ENCODE measurements at regions not wholly inside any gene's neighbourhood (a gene's known extent, or its start where the extent isn't known, plus 50 kb on each side); places are given as distances from the start of the nearest gene placed in this dataset.

- no peaks in the 10 kb centered on the region for H3K4me1 Mint-ChIP-seq
- H3K27ac Mint-ChIP-seq (ENCODE audit: low read depth) = no peak overlapping the region
- H3K36me3 Mint-ChIP-seq (ENCODE audit: insufficient read depth) = no peaks in the 10 kb centered on the region
- H3K9me3 Mint-ChIP-seq = peaks cover 22% of the 10 kb centered on the region
- no peak for ATAC-seq (replicated peaks; ENCODE audit: extremely low read depth, poor library complexity, severe bottlenecking)
- no peak for DNase-seq (ENCODE audit: low spot score in 2 of 2)
- no peaks in the 10 kb centered on the region for H3K27me3 Mint-ChIP-seq
- H3K4me3 Mint-ChIP-seq = no peak overlapping the region
Observed at GRCh38 chr18:41737218-41737617, 217.8 kb upstream of the PIK3C3 start.

- peaks cover 23% of the 10 kb centered on the region for H3K9me3 Mint-ChIP-seq
- ATAC-seq (replicated peaks; ENCODE audit: extremely low read depth, poor library complexity, severe bottlenecking) = no peak
- H3K4me3 Mint-ChIP-seq = no peak overlapping the region
- H3K27ac Mint-ChIP-seq (ENCODE audit: low read depth) = no peak overlapping the region
- DNase-seq (ENCODE audit: low spot score in 2 of 2) = no peak
- H3K36me3 Mint-ChIP-seq (ENCODE audit: insufficient read depth) = no peaks in the 10 kb centered on the region
- no peaks in the 10 kb centered on the region for H3K27me3 Mint-ChIP-seq
- no peaks in the 10 kb centered on the region for H3K4me1 Mint-ChIP-seq
Observed at GRCh38 chr18:41734917-41735316, 220.1 kb upstream of the PIK3C3 start.

GRCh38 chr18:41732356-41732755, 222.7 kb upstream of the PIK3C3 start:
- ATAC-seq (replicated peaks; ENCODE audit: extremely low read depth, poor library complexity, severe bottlenecking) (no peak), DNase-seq (ENCODE audit: low spot score in 2 of 2) (no peak)
- no peaks in the 10 kb centered on the region for H3K36me3 Mint-ChIP-seq (ENCODE audit: insufficient read depth)
- H3K9me3 Mint-ChIP-seq = peaks cover 9% of the 10 kb centered on the region
- no peak overlapping the region for H3K4me3 Mint-ChIP-seq
- H3K4me1 Mint-ChIP-seq = no peaks in the 10 kb centered on the region
- no peak overlapping the region for H3K27ac Mint-ChIP-seq (ENCODE audit: low read depth)
- no peaks in the 10 kb centered on the region for H3K27me3 Mint-ChIP-seq

GRCh38 chr18:41731884-41732283, 223.2 kb upstream of the PIK3C3 start:
- Mint-ChIP-seq H3K4me3 (no peak overlapping the region), H3K27me3 (no peaks in the 10 kb centered on the region), H3K4me1 (no peaks in the 10 kb centered on the region), H3K36me3 (ENCODE audit: insufficient read depth) (no peaks in the 10 kb centered on the region), H3K9me3 (peaks cover 9% of the 10 kb centered on the region), H3K27ac (ENCODE audit: low read depth) (no peak overlapping the region)
- DNase-seq (ENCODE audit: low spot score in 2 of 2) (no peak), ATAC-seq (replicated peaks; ENCODE audit: extremely low read depth, poor library complexity, severe bottlenecking) (no peak)

DNA sequence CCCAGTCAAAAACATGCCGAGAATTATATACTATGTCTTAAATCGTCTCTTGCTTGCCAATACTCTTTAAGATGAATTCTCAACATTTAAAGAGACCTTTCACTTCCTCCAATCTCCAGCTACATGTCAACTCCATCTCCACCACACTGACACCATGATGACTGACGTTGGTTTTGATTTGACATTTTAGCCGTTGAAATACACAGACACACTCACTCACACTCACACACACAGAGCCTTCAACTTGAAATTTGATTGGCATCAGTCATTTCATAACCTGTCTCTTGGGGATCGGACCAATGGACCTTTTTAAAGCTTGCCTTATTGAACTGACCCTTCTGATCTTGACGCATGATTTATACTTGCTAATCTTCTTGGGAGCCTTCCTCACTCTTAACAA, 230.8 kb upstream of the PIK3C3 start:
- H3K36me3 Mint-ChIP-seq (ENCODE audit: insufficient read depth) = no peaks in the 10 kb centered on the region
- H3K27ac Mint-ChIP-seq (ENCODE audit: low read depth) = no peak overlapping the region
- no peaks in the 10 kb centered on the region for H3K4me1 Mint-ChIP-seq
- H3K27me3 Mint-ChIP-seq = no peaks in the 10 kb centered on the region
- DNase-seq (ENCODE audit: low spot score in 2 of 2) (no peak), ATAC-seq (replicated peaks; ENCODE audit: extremely low read depth, poor library complexity, severe bottlenecking) (no peak)
- no peak overlapping the region for H3K4me3 Mint-ChIP-seq
- peaks cover 10% of the 10 kb centered on the region for H3K9me3 Mint-ChIP-seq

DNA sequence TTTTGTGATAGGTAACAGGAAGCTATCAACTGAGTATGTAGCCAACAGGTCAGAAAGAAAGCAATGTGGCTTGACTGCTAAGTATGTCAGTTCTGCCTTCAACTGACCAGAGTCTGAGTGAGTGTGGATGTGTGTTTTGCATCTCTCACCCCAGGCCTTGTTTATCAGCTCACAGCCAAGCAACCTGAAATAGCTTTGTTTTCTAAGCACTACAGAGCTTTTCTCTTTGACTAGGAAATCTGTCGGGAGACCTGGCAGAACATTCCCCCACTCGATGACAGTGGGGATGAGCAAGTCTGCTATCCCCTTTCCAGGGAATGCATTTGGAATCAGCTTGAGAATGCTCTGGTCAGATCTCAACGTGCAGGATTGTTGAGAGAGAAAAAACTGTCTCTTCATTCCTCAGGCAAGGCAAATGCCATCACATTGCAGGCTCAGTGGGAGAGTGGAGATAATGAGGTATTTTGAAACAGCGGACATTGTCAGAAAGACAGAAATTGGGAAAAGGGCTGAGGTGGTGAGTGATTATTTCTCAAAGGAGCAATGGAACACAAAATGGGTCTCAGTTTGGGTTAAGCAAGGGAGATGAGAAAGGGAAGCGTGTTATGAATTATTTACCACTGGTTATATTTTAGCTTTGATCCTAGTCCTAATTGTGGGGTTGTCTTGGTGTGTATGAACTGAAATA, 233.8 kb upstream of the PIK3C3 start:
- Mint-ChIP-seq H3K4me3 (no peak overlapping the region), H3K4me1 (no peaks in the 10 kb centered on the region), H3K27me3 (no peaks in the 10 kb centered on the region), H3K36me3 (ENCODE audit: insufficient read depth) (no peaks in the 10 kb centered on the region), H3K9me3 (peaks cover 10% of the 10 kb centered on the region), H3K27ac (ENCODE audit: low read depth) (no peak overlapping the region)
- ATAC-seq (replicated peaks; ENCODE audit: extremely low read depth, poor library complexity, severe bottlenecking) (no peak), DNase-seq (ENCODE audit: low spot score in 2 of 2) (no peak)

DNA sequence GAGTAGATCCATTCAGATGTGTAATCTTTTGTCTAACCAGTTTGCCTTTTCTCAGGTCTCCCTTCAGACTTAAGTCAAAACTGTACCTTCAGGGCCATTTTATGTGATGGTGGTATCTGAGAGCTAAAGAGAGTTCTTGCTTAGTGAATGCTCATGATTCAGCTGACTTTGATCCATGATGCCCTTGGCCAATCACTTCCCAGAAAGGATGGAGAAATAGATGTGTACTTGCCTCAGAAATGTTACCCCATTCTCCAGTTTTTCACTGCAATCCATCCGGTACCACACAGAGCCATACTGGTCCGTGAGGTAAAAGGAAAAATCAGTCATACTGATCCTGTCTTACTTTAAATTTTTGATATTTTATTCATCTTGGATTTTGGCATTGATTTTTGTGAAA, 234.8 kb upstream of the PIK3C3 start:
- ATAC-seq (replicated peaks; ENCODE audit: extremely low read depth, poor library complexity, severe bottlenecking) = no peak
- Mint-ChIP-seq H3K4me3 (no peak overlapping the region), H3K27me3 (no peaks in the 10 kb centered on the region), H3K4me1 (no peaks in the 10 kb centered on the region), H3K9me3 (peaks cover 15% of the 10 kb centered on the region), H3K36me3 (ENCODE audit: insufficient read depth) (no peaks in the 10 kb centered on the region), H3K27ac (ENCODE audit: low read depth) (no peak overlapping the region)
- DNase-seq (ENCODE audit: low spot score in 2 of 2) = no peak

DNA sequence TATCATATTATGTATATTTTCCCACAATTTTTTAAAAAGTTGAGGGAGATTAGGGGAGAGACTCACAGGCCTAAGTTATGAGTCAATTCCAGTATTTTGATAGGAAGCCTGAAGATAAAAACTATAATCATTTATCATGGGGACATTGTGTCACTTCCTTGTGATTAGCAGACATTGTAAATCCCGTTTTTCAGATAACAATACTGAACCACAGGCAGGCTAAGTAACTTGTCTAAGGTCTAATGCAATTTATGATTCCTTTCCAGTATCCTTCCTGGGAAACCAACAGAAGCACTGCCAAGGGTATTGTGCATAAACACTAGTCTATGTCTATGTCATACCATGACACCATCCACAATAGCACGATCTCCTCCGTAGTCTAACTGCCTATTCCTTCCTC, 235.2 kb upstream of the PIK3C3 start:
- Mint-ChIP-seq H3K9me3 (peaks cover 15% of the 10 kb centered on the region), H3K36me3 (ENCODE audit: insufficient read depth) (no peaks in the 10 kb centered on the region), H3K27me3 (no peaks in the 10 kb centered on the region), H3K27ac (ENCODE audit: low read depth) (no peak overlapping the region), H3K4me3 (no peak overlapping the region), H3K4me1 (no peaks in the 10 kb centered on the region)
- DNase-seq (ENCODE audit: low spot score in 2 of 2) (no peak), ATAC-seq (replicated peaks; ENCODE audit: extremely low read depth, poor library complexity, severe bottlenecking) (no peak)

DNA sequence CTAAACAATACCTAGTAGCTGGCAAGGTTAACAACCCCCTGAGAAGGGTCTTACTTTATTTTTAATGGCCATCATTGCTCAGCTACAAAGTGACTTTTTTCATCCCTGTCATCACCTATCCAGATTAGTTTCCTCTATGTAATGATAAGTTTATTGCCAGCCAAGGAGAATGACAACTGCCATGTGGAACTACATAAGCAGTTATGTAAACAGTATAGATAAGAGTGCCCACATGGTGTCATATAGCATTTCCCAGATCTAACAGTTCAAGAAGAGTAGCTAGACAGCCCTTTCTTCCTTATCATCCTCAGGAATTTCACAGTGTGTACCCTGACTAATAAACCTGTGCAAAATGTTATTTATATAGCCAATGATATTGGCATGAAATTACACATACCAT, 240.2 kb upstream of the PIK3C3 start:
- ATAC-seq (replicated peaks; ENCODE audit: extremely low read depth, poor library complexity, severe bottlenecking) = no peak
- H3K9me3 Mint-ChIP-seq = peaks cover 6% of the 10 kb centered on the region
- no peak overlapping the region for H3K4me3 Mint-ChIP-seq
- H3K27me3 Mint-ChIP-seq = no peaks in the 10 kb centered on the region
- H3K36me3 Mint-ChIP-seq (ENCODE audit: insufficient read depth) = no peaks in the 10 kb centered on the region
- H3K27ac Mint-ChIP-seq (ENCODE audit: low read depth) = no peak overlapping the region
- no peak for DNase-seq (ENCODE audit: low spot score in 2 of 2)
- no peaks in the 10 kb centered on the region for H3K4me1 Mint-ChIP-seq

DNA sequence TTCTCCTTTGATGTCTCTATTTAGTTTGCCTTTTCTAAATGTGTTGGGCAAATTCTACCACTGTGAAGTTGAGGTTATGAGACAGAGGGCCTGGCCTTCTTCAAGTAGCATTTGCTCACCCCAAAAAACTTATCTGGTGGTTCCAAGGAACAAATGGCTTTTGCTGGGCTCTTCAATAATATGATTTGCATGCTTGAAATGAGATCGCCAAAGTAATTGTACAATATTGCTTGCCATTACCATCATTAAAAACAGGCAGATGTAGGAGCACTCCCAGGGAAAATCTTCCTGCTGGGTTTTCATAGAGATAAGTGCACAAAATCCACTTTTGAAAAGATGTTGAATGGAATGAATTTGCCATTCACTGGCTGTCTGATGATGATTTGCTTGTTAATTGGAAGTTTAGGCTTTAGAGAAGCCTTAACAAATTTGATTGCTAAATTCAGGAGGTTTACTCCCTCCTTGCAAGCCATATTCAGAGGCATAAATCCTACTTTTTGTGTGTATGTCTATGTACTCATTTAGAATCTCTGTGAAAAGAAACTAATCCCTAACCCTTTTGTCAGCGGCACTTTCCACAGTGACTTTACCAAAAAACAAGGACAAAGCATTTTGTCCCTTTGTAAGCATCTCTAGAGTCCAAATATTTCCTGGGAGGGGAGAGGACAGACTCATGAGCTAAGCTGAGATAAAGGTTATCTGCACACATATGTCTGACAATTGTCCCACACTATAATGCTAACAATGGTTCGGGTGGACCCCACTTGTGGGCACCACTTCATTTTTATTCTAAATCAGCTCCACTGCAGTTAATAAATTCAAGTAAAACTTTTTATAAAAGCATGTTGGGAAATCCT, 240.8 kb upstream of the PIK3C3 start:
- no peak overlapping the region for H3K4me3 Mint-ChIP-seq
- no peak for ATAC-seq (replicated peaks; ENCODE audit: extremely low read depth, poor library complexity, severe bottlenecking)
- no peak for DNase-seq (ENCODE audit: low spot score in 2 of 2)
- peaks cover 6% of the 10 kb centered on the region for H3K9me3 Mint-ChIP-seq
- no peaks in the 10 kb centered on the region for H3K27me3 Mint-ChIP-seq
- no peaks in the 10 kb centered on the region for H3K4me1 Mint-ChIP-seq
- H3K27ac Mint-ChIP-seq (ENCODE audit: low read depth) = no peak overlapping the region
- H3K36me3 Mint-ChIP-seq (ENCODE audit: insufficient read depth) = no peaks in the 10 kb centered on the region

- Mint-ChIP-seq H3K9me3 (peaks cover 14% of the 10 kb centered on the region), H3K27ac (ENCODE audit: low read depth) (no peak overlapping the region), H3K27me3 (no peaks in the 10 kb centered on the region), H3K4me3 (no peak overlapping the region), H3K36me3 (ENCODE audit: insufficient read depth) (no peaks in the 10 kb centered on the region), H3K4me1 (no peaks in the 10 kb centered on the region)
- ATAC-seq (replicated peaks; ENCODE audit: extremely low read depth, poor library complexity, severe bottlenecking) = no peak
- DNase-seq (ENCODE audit: low spot score in 2 of 2) = no peak
Observed at GRCh38 chr18:41706301-41706700, 248.7 kb upstream of the PIK3C3 start.

DNA sequence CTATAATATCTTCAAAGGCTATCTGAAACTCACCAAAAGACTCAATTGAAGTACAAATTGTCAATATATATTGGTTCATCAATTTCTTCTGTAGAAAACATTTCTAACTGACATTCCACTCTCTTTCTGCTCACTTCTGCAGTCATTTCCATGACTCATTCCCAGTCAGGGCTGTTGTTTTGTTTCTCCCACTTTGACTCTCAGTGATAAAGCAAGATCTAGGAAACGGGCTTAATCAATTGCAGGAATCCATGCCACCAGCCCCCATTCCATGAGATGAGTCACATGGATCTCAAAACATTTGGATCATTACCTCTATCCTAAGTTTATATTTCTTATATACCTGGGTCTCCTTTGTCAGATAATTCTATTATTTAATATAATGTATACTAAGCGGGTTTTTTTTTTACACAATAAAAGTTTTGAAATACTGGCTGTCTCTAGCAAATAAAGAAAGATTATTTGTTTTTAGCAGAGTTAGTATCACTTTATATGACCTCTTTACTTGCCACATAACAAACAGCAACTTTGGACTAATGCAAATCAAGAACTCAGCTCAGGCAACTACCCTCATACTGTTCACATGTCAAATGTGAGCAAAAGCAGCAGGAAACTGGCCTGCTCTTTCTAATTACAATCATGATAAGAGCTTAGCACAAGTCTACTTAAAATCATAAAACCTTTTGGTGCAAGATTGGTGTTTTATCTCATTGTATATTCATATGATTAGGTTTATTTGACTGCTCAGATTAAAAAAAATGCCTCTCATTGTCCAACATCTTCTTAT, 251.1 kb upstream of the PIK3C3 start:
- DNase-seq (ENCODE audit: low spot score in 2 of 2) = no peak
- Mint-ChIP-seq H3K36me3 (ENCODE audit: insufficient read depth) (no peaks in the 10 kb centered on the region), H3K4me3 (no peak overlapping the region), H3K27ac (ENCODE audit: low read depth) (no peak overlapping the region), H3K27me3 (no peaks in the 10 kb centered on the region), H3K4me1 (no peaks in the 10 kb centered on the region), H3K9me3 (peaks cover 17% of the 10 kb centered on the region)
- ATAC-seq (replicated peaks; ENCODE audit: extremely low read depth, poor library complexity, severe bottlenecking) = no peak

All from central memory CD8-positive, alpha-beta T cell (primary cell).